ENCODE measurements at regions not wholly inside any gene's neighbourhood (a gene's known extent, or its start where the extent isn't known, plus 50 kb on each side); places are given as distances from the start of the nearest gene placed in this dataset.

DNA sequence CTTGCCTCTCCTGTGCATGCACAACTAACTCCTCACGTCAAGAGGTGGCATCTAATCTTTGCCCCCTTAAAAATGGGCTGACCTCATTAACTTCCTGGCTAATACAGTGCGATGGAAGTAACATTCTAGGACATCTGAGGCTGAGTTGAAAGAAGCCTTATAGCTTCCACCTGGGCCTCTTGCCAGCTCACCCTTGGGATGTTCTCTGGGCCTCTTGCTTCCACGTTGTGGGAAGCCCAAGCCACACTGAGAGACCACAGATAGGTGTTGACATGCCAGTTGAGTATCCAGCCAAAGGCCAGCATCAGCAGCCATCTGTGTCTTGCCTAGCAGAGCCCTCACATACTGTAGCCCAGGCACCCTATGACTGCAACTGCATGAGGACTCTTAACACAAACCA, 60.8 kb upstream of the GDF10 start:
- intact Hi-C loops (cut with micrococcal nuclease): no loop called here
- no peak overlapping the region for H3K27ac ChIP-seq (replicated peaks)
- DNase-seq: no peak

DNA sequence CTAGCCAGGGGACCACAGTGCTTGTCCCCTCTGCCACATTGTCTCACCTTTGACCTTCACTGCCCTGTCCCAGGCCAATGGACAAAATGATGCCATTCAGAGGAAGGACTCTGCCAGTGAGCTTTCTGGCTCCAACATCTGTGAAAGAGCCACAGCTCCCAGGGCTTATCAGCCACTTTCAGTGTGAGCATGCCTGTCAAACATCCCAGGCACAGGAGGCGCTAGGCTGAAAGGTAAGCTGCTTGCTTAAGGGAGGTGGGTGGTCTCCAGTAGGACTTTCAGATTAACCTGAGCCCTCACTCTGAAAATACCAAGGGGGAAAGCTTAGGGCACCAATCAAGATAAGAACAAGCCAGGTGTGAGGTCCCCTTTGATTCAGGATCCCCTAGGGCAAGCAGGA, 59.8 kb upstream of the GDF10 start:
- TF ChIP-seq, protein P1, sequence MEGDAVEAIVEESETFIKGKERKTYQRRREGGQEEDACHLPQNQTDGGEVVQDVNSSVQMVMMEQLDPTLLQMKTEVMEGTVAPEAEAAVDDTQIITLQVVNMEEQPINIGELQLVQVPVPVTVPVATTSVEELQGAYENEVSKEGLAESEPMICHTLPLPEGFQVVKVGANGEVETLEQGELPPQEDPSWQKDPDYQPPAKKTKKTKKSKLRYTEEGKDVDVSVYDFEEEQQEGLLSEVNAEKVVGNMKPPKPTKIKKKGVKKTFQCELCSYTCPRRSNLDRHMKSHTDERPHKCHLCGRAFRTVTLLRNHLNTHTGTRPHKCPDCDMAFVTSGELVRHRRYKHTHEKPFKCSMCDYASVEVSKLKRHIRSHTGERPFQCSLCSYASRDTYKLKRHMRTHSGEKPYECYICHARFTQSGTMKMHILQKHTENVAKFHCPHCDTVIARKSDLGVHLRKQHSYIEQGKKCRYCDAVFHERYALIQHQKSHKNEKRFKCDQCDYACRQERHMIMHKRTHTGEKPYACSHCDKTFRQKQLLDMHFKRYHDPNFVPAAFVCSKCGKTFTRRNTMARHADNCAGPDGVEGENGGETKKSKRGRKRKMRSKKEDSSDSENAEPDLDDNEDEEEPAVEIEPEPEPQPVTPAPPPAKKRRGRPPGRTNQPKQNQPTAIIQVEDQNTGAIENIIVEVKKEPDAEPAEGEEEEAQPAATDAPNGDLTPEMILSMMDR (IDR thresholded peaks at IDR 0.05; ENCODE audit: borderline replicate concordance): no peak
- Histone ChIP-seq H3K9me3 (replicated peaks) (peaks cover 10% of the 10 kb centered on the region), H3K4me1 (no peaks in the 10 kb centered on the region), H3K27ac (replicated peaks) (no peak overlapping the region), H3K36me3 (no peaks in the 10 kb centered on the region), H3K27me3 (ENCODE audit: low read depth) (peaks cover 43% of the 10 kb centered on the region), H3K4me3 (no peak overlapping the region)
- intact Hi-C loops (cut with micrococcal nuclease): no loop called here
- no peak for DNase-seq

More for the DNA sequence above, 60.8 kb upstream of the GDF10 start:
- no peaks in the 10 kb centered on the region for H3K4me1 ChIP-seq
- peaks cover 10% of the 10 kb centered on the region for H3K9me3 ChIP-seq (replicated peaks)
- H3K27me3 ChIP-seq (ENCODE audit: low read depth): peaks cover 34% of the 10 kb centered on the region
- no peaks in the 10 kb centered on the region for H3K36me3 ChIP-seq
- TF ChIP-seq, protein P1 (IDR thresholded peaks at IDR 0.05; ENCODE audit: borderline replicate concordance): no peak
- H3K4me3 ChIP-seq: no peak overlapping the region

DNA sequence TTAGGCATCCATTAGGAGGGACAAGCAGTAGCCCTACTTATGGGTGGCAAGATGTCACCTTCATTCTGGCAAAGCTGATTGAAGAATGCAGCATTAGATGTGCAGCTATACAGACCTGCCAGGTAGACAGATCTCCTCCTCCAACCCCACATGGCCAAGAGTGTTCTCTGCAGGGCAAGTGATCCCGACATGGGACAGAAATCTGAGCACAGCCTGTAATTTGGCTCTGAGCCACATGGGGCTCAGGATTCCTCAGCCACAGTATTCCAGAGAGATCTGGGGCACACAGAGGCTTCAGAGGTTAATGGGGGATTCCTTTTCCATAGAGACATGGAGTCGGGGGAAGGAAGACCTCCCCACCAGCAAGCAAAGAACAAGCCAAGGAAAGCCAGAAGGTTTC, 58.7 kb upstream of the GDF10 start:
- TF ChIP-seq, protein P1 (IDR thresholded peaks at IDR 0.05; ENCODE audit: borderline replicate concordance): no peak
- intact Hi-C loops (cut with micrococcal nuclease): no loop called here
- DNase-seq: no peak
- H3K27me3 ChIP-seq (ENCODE audit: low read depth): peaks cover 53% of the 10 kb centered on the region
- H3K27ac ChIP-seq (replicated peaks): no peak overlapping the region
- H3K4me3 ChIP-seq: no peak overlapping the region
- no peaks in the 10 kb centered on the region for H3K4me1 ChIP-seq
- peaks cover 10% of the 10 kb centered on the region for H3K9me3 ChIP-seq (replicated peaks)
- no peaks in the 10 kb centered on the region for H3K36me3 ChIP-seq

DNA sequence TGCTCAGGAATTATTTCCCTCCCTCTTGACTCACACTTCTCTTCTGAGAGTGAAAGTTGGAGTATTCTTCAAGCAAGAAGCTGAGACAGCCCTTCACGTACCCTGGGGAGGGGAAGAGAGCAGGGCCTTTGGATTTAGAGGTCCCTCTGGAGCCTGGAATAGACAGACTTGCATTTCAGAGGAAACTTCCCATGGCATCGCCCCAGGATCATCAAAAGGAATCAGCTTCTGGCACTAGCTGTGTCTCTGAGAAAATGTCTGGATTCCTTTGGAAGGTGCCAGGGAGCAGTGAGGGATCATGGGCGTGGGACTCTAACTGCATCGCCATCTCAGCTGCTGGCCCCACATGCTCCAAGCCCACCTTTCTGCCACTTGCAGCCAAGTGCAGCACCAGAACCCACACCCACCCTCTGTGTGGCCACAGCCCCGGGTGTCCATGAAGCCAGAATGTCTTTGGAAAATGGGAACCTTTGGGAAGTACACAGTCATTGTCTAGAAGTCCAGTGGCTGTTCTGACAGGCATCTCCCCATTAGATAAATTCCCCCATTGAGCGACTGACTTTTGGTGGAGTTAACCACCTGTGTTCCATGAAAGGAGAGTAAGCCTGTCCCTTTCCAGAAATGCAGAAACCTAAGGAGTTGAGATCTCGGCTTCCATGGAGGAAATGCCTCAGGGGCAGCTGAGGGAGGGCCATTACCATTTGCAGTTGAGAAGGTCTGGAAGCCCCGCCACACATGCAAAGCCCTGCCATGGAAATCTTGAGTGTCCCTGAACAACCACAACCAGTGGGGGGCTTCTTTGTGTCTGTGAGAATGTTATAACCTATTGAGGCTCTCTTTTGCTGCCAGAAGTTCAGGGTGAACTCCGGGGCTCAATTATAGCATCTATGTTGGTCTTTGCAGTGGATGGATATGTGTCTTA, 57.8 kb upstream of the GDF10 start:
- Histone ChIP-seq H3K27ac (replicated peaks) (no peak overlapping the region), H3K9me3 (replicated peaks) (peaks cover under 1% of the 10 kb centered on the region), H3K36me3 (no peaks in the 10 kb centered on the region), H3K4me1 (no peaks in the 10 kb centered on the region), H3K4me3 (no peak overlapping the region), H3K27me3 (ENCODE audit: low read depth) (peaks cover 62% of the 10 kb centered on the region)
- DNase-seq: no peak
- intact Hi-C loops (cut with micrococcal nuclease): no loop called here
- TF ChIP-seq, protein P1 (IDR thresholded peaks at IDR 0.05; ENCODE audit: borderline replicate concordance): no peak

DNA sequence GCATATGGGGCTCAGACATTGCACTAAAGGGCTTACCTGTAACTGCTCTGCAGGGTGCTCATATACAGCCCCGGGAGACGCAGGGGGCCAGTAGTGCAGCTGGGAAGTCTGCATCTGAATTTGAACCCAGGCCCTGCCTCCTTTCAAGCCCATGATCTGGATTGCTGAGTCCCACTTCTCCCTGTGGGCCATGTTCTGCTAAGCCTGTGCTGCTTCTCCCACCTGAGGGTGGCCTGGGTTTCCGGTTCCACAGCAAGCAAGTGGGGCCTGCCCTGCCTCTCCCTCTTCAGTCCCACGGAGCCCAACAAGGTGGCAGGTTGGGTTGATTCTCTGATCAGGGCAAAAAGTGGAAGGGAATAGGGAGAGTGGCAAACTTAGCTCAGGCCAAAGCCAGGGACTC, 56.6 kb upstream of the GDF10 start:
- H3K27me3 ChIP-seq (ENCODE audit: low read depth): peaks cover 73% of the 10 kb centered on the region
- H3K4me1 ChIP-seq: no peaks in the 10 kb centered on the region
- H3K9me3 ChIP-seq (replicated peaks): no peaks in the 10 kb centered on the region
- intact Hi-C loops (cut with micrococcal nuclease): no loop called here
- no peaks in the 10 kb centered on the region for H3K36me3 ChIP-seq
- H3K4me3 ChIP-seq: no peak overlapping the region
- TF ChIP-seq, protein P1 (IDR thresholded peaks at IDR 0.05; ENCODE audit: borderline replicate concordance): no peak
- no peak overlapping the region for H3K27ac ChIP-seq (replicated peaks)
- no peak for DNase-seq

Measured in left ventricle myocardium inferior (tissue), 1 donor.